HG03045 (cell line): ENCODE measurements at regions not wholly inside any gene's neighbourhood (a gene's known extent, or its start where the extent isn't known, plus 50 kb on each side); places are given as distances from the start of the nearest gene placed in this dataset.
"Not testable (repeated sequence)": the region's sequence is repeated elsewhere in the genome, so short reads cannot be mapped to it uniquely, and the experiment has no call there.

Source experiments
- ATAC-seq: cut with Tn5 transposase; IDR thresholded peaks from one replicate; pipeline ENCODE4 v1.9.1; 2021; ENCODE audit warnings: mild to moderate bottlenecking, moderate library complexity; ENCODE audit not compliant: unreplicated experiment

DNA sequence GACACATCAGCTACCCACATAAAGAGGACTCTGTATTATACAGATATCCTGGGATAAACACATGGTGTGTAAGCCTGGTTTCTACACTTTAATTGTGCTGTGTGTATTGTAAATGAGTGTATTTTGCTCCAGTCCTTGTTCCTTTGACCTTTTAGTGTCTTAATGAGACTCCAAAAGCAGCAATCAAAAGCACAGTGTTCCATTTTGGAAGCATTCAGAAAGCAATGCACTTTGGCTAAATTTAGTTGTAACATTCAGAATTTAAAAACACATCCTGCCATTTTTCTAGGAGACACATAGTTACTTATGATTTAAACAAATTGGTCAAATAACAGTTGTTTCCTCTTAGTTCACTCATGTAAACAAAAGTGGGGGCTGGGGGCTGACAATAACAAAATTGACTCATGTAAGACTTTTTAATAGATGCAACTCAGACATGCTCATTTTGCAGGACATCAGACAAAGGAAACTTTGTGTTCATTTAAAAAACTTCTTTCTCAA, 122.2 kb downstream of the GPR37 start:
- ATAC-seq: no peak

DNA sequence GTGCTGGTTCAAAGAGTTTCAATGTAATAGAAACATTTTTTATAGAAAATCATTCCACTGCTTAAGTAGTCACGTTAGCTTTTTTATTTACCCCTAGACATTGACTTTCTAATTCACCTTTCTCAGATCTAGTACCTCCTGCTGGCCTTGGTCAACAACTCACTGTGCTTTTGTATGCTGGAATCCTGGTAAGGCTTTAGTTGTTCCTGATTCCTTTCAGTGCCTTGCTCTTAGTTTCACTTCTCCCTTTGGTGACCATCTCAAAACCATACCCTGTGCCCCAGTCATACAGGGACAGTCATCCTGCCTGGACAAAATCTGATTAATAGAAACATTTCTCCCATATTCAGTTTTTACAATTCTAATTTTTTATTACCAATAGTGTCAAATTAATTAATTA, 130.2 kb downstream of the GPR37 start:
- ATAC-seq: no peak

- ATAC-seq: no peak
These were observed 131.9 kb downstream of the GPR37 start for GRCh38 chr7:124633740-124634139.

DNA sequence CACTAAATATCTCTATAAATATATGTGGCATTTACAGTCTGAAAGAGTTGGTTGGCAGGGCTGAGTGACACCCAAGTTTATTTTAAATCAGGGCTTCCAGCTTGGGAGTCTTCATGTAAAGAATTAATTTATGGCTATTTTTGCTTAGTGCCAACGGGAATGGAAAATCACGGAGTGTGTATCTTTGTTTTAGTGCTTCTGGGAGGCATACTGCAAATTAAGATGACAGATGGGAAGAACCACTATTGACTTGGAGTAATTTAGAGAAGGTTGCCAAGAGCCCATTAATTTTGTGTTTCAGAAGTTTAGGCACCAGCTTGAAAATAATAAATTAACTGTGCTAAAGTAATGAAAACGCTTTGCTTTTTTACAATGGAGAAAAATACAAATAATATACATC, 135.2 kb downstream of the GPR37 start:
- no peak for ATAC-seq

GRCh38 chr7:124618871-124619270, 146.7 kb downstream of the GPR37 start:
- no peak for ATAC-seq

DNA sequence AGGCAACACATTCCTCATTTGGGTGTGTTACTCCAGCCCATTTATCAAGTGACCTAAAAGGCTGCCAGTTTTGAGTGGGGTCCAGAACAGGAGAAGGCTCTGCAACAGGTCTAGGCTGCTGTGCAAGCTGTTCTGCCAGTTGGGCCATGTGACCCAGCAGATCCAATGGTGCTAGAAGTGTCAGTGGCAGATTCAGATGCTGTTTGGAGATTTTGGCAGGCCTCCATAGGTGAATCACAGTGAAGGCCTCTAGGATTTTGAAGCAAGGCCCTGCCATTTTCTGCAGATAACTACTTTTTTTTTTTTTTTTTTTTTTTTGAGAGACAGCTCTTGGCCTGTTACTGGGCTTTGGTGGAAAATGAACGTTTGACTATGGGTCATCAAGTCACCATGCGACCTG, 147.5 kb downstream of the GPR37 start:
- not testable (repeated sequence) for ATAC-seq

DNA sequence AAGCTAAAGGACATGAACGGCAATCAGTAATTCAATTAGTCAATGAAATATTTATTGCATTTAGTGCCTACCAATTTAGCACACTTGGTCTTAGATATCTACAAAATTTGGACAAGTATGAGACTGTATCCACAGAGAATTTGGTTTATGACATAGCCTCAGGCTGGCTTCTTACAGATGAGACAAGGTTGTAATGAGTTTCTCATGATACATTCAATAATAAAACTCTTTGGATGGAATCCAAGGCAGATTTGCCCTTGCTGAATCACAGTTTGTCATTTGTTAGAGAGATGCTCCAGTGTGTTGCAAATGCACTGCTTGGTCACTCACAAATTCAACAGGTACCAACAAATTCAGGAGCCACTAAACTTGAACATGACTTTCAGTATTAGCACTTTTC, 162.5 kb downstream of the GPR37 start:
- no peak for ATAC-seq

- no peak for ATAC-seq
These were observed 168.1 kb downstream of the GPR37 start for GRCh38 chr7:124597509-124597908.

- no peak for ATAC-seq
These were observed 168.7 kb downstream of the GPR37 start for GRCh38 chr7:124596881-124597280.

GRCh38 chr7:124590814-124591213, 174.8 kb downstream of the GPR37 start:
- ATAC-seq: no peak

GRCh38 chr7:124577256-124577655, 188.3 kb downstream of the GPR37 start:
- ATAC-seq: no peak

GRCh38 chr7:124575176-124575575, 190.4 kb downstream of the GPR37 start:
- ATAC-seq: no peak

GRCh38 chr7:124570558-124570957, 195.0 kb downstream of the GPR37 start:
- no peak for ATAC-seq

- ATAC-seq: no peak
These were observed 199.0 kb downstream of the GPR37 start for GRCh38 chr7:124566583-124566982.

GRCh38 chr7:124557587-124557986, 208.0 kb downstream of the GPR37 start:
- no peak for ATAC-seq

DNA sequence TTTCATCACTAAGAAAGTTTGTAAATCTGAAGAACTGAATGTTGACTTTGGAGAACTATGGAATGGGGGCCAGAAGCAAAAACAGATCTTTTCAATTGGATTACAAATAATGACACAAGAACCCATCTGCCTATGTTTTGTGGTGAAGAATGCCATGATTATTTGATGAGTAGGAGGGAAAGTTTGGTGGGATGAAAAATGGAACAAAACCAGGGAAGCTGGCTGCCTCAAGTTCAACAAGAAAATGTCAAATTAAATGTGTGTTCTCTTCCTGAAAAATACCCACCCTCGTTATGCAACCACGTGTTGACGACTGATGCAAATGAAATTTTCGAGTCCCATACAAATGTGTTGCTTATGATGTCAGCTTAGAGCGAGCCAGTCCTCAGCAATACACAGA, 208.5 kb downstream of the GPR37 start:
- ATAC-seq: no peak

DNA sequence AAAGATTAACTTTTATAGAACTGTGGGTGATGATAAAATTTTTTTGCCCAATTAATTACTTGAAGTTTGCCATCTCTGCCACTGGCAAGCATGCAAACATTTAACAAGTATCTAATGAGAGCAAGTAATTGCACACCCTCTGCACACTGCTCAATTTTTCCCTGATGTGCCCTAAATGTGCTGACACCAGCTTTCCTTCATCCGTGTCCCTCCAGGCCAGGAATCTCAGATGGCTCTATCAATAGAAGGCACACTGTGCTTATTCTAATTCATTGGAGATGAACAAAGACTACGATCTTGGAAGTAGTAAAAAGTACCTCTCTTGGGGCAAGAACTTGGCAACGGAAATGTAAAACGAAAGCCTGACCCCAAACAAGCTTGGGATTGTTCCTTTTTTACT, 212.1 kb downstream of the GPR37 start:
- ATAC-seq: no peak

DNA sequence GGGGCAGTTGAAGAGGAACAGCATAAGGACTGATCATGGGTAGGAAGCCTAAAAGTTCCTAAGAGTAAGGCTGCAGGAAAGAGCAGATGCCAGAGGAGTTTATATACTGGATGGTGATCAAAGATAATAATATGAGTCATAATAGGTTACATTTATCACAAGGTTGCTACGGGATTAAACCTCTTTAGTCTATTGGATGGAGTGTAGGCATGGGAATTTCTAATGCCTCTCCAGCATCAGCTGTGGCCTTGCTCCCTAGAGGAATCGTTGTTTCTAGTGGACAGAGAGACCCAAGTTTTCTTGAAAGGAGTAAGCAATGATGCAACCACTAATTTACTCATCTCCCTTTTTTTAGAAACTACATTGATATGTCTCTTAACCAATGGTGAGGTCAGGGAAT, 213.4 kb downstream of the GPR37 start:
- ATAC-seq: no peak

GRCh38 chr7:124550036-124550435, 215.6 kb downstream of the GPR37 start:
- no peak for ATAC-seq

DNA sequence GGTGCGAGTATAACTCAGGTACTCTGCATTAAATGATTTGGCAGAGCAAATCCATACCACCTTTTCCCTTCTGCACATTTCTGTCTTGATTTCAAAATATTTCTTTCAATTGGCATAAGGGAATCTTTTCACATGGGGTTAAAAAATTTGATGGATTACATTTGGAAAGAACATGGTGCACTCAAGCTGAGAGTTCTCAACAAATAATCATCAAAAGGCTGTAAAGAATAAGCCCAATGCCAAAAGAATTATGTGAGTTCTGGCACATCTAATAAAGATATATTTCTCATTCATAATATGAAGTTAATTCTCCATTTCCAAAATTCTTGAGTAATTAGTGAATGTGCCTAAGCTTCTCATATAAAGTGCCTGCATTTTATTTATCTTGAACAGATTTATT, 223.1 kb downstream of the GPR37 start:
- ATAC-seq: no peak

DNA sequence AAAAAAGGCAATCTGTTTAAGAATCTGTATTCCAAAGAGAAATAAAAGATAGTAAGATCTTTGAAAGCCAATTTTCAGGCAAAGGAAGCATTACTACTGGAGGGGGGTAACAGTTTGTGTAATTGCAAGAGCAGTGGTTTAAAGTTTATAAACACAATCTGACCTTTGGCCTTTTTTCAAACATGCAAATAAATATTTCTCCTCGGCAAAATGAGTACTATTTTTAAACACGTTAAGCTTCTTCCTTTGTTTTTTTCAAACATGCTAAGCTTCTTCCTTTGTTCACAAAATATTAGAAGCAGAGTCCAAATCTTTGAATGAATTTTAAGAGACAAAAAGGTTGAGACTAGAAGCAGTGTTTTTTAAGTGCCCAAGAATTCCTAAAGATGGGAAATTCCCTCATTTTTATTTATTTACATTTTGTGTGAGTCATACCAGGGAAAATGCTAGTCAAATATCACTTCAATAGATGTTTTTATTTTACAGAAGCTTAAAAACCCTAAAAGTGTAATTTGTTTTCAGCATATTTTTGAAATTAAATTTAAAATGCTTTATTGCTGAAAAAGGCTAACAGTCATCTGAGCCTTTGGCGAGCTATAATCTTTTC, 229.3 kb downstream of the GPR37 start:
- no peak for ATAC-seq

DNA sequence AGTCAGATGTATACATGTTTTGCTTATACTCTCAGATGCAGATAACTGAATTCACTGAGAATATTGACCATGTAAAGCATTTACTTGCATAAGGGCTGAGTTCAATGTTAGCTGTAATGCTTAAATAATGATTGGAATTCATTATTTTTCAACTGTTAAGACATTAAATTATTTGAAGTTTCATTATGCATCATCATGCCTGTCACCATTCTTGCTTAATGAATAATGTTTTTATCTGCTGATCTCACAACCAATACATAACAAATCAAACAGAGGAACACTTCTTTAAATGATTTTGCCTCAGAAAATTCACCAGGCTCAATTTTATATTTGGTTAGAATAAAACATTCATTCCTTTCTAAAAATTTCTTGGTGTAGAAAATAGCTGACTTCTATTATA, 233.4 kb downstream of the GPR37 start:
- no peak for ATAC-seq

GRCh38 chr7:124516911-124517310, 248.7 kb downstream of the GPR37 start:
- ATAC-seq: no peak
